MCF 10A (cell line): ENCODE measurements at regions not wholly inside any gene's neighbourhood (a gene's known extent, or its start where the extent isn't known, plus 50 kb on each side); places are given as distances from the start of the nearest gene placed in this dataset.

Source experiments
- BruUV-seq: library from RNA; stranded (reverse); fragments of 400-500 nt; replicated peaks from 2 replicates; lab custom pipeline; 2021; lab: Mats Ljungman, UMichigan
- CTCF ChIA-PET: fragments of 300-600 bp; sonication (Branson Sonifier 250); formaldehyde crosslinking; extraction: SDS; loops from one replicate; lab custom pipeline; 2021; ENCODE audit warnings: antibody characterized with exemption, inconsistent platforms; lab: Yijun Ruan, JAX
- POLR2A ChIA-PET: fragments of 300-600, 350-650 bp; sonication (Branson Sonifier 250); formaldehyde crosslinking; extraction: SDS; loops from one replicate; lab custom pipeline; 2020; ENCODE audit warnings: antibody characterized with exemption, inconsistent platforms; lab: Yijun Ruan, JAX
- DNase-seq: peaks from one replicate; pipeline ENCODE4 v3.0.0-alpha.2; 2018; ENCODE audit not compliant: unreplicated experiment
- H3K27ac Mint-ChIP-seq: one replicate; pipeline ENCODE4 v1.8.0; 2022; ENCODE audit warnings: mild to moderate bottlenecking, low read depth, mixed read lengths; ENCODE audit not compliant: unreplicated experiment
- H3K27me3 Mint-ChIP-seq: one replicate; pipeline ENCODE4 v1.8.0; 2022; ENCODE audit warnings: mixed read lengths; ENCODE audit not compliant: insufficient read depth, unreplicated experiment
- H3K36me3 Mint-ChIP-seq: one replicate; pipeline ENCODE4 v1.8.0; 2022; ENCODE audit warnings: mild to moderate bottlenecking, moderate library complexity, mixed read lengths; ENCODE audit not compliant: insufficient read depth, unreplicated experiment
- H3K4me1 Mint-ChIP-seq: one replicate; pipeline ENCODE4 v1.8.0; 2022; ENCODE audit warnings: mixed read lengths; ENCODE audit not compliant: insufficient read depth, unreplicated experiment
- H3K4me3 Mint-ChIP-seq: one replicate; pipeline ENCODE4 v1.8.0; 2022; ENCODE audit warnings: mild to moderate bottlenecking, moderate library complexity, mixed read lengths; ENCODE audit not compliant: unreplicated experiment
- H3K9me3 Mint-ChIP-seq: one replicate; pipeline ENCODE4 v1.8.0; 2022; ENCODE audit warnings: mixed read lengths; ENCODE audit not compliant: unreplicated experiment
- intact Hi-C: fragments of 100-400 bp; cut with micrococcal nuclease; formaldehyde crosslinking; loops from 2 replicates; pipeline ENCODE4 v1.14.1; 2022
- TF ChIP-seq, protein P1 (sequence below): fragments of 200-600 bp; IDR thresholded peaks from one replicate; pipeline ENCODE4 v1.8.0; 2022; ENCODE audit warnings: antibody characterized with exemption, mild to moderate bottlenecking; ENCODE audit not compliant: unreplicated experiment

DNA sequence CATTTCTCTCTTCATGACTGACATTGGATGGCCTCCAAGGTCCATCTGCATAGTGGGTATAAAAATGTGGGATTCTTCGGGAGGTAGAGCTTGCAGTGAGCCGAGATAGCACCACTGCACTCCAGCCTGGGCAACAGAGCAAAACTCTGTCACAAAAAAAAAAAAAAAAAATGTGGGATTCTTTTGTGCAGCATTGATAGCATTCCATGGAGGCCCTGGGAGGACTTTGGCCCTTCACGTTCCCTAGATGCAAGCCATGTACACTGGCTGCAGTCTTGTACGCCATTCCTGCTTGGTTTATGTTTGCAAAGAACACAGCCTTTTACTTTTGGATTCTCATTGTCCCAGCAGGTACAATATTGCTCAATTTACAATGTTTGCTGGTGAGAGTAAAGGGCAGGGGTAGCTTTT is 157.8 kb downstream of the SLCO4C1 start:
- Mint-ChIP-seq H3K36me3 (no peaks in the 10 kb centered on the region), H3K27ac (no peak overlapping the region), H3K4me3 (no peak overlapping the region), H3K27me3 (no peaks in the 10 kb centered on the region), H3K9me3 (no peaks in the 10 kb centered on the region), H3K4me1 (no peaks in the 10 kb centered on the region)
- TF ChIP-seq, protein P1, sequence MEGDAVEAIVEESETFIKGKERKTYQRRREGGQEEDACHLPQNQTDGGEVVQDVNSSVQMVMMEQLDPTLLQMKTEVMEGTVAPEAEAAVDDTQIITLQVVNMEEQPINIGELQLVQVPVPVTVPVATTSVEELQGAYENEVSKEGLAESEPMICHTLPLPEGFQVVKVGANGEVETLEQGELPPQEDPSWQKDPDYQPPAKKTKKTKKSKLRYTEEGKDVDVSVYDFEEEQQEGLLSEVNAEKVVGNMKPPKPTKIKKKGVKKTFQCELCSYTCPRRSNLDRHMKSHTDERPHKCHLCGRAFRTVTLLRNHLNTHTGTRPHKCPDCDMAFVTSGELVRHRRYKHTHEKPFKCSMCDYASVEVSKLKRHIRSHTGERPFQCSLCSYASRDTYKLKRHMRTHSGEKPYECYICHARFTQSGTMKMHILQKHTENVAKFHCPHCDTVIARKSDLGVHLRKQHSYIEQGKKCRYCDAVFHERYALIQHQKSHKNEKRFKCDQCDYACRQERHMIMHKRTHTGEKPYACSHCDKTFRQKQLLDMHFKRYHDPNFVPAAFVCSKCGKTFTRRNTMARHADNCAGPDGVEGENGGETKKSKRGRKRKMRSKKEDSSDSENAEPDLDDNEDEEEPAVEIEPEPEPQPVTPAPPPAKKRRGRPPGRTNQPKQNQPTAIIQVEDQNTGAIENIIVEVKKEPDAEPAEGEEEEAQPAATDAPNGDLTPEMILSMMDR = no peak
- DNase-seq = no peak
- ChIA-PET CTCF (interaction anchor here (0.6 to 0.9 kb wide), 2 partner anchors 15 to 741 kb away, joined by 5 to 6 read pairs; no protein-coding TSS in a partner anchor), POLR2A (no interaction called here)
- intact Hi-C loops = no loop called here
- BruUV-seq = no TSS peak

DNA sequence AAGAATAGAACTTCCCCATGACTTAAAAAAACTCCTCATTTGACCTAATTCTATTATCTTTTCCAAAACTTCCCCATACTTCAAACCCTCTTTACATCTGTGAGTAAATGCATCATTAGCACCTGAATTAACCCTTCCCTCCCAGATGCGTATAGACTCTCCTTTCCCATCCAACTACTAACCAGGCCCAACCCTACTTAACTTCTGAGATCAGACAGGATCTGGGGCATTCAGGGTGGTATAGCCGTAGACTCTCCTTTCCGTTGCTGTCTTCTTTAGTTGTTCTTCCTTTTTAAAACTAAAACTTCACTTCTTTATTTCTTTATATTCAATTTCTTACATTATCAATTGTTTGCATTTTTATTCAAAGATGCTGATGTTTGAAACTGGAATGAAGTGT is 165.2 kb downstream of the SLCO4C1 start:
- CTCF ChIA-PET = interaction anchor here (0.7 kb wide), 1 partner anchor 1668 kb away, joined by 3 read pairs; no protein-coding TSS in a partner anchor
- Mint-ChIP-seq H3K27me3 (peaks cover 15% of the 10 kb centered on the region), H3K9me3 (peaks cover 8% of the 10 kb centered on the region)

DNA sequence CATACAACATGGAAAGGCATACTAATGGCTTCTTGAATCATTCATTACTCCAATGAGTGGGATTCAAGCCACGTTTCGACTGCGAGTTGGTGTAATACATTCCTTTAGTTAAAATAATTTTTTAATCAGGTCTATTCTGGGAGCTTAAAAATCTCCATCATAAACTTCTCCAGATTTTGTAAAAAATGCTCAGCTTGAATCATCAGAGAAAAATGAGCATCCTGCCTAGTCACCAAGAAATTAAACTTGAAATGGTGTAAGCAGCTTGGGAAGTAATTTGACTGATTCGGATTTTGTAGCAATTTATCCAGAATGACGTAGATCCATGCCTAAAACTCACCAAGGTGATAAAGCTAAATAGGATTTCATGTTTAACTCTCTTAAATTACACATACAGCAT is 165.7 kb downstream of the SLCO4C1 start:
- DNase-seq = no peak
- intact Hi-C loops = no loop called here
- CTCF ChIA-PET = interaction anchor here (0.7 kb wide), 1 partner anchor 1669 kb away, joined by 3 read pairs; no protein-coding TSS in a partner anchor
- Mint-ChIP-seq H3K27me3 (peaks cover 15% of the 10 kb centered on the region), H3K9me3 (peaks cover 8% of the 10 kb centered on the region), H3K36me3 (no peaks in the 10 kb centered on the region), H3K4me3 (no peak overlapping the region), H3K4me1 (no peaks in the 10 kb centered on the region), H3K27ac (no peak overlapping the region)
- TF ChIP-seq, protein P1 = no peak
- BruUV-seq = no TSS peak
- POLR2A ChIA-PET = no interaction called here

More for the DNA sequence above, 165.2 kb downstream of the SLCO4C1 start:
- no peaks in the 10 kb centered on the region for H3K36me3 Mint-ChIP-seq
- no peak overlapping the region for H3K4me3 Mint-ChIP-seq
- H3K4me1 Mint-ChIP-seq = no peaks in the 10 kb centered on the region
- intact Hi-C loops = no loop called here
- POLR2A ChIA-PET = no interaction called here
- no peak for DNase-seq
- BruUV-seq = no TSS peak
- no peak overlapping the region for H3K27ac Mint-ChIP-seq
- TF ChIP-seq, protein P1 = no peak

DNA sequence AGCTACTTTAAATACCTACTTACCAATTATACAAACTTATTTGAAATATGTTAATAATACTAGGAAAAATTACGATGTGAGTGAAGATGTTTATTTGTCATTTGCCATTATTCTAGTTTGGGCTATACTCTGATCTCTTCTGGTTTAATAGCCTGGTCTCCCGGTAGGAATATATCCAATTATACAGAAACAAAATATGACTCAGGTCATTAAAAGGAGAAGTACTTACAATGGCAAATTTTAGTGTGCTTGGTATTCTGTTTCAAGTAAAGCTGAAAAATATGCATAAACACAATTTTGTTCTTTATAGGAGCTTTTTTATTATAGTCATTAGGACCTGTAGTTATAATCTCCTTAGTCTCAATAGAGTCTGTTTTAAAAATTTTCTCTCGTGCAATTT is 176.8 kb downstream of the SLCO4C1 start:
- H3K4me1 Mint-ChIP-seq = no peaks in the 10 kb centered on the region
- peaks cover 26% of the 10 kb centered on the region for H3K27me3 Mint-ChIP-seq
- TF ChIP-seq, protein P1 = no peak
- DNase-seq = no peak
- H3K27ac Mint-ChIP-seq = no peak overlapping the region
- intact Hi-C loops = no loop called here
- CTCF ChIA-PET = interaction anchor here (1.5 kb wide), 1 partner anchor 12 kb away, joined by 3 read pairs; no protein-coding TSS in a partner anchor
- no peak overlapping the region for H3K4me3 Mint-ChIP-seq
- no TSS peak for BruUV-seq
- no peaks in the 10 kb centered on the region for H3K36me3 Mint-ChIP-seq
- no peaks in the 10 kb centered on the region for H3K9me3 Mint-ChIP-seq
- POLR2A ChIA-PET = no interaction called here
